Stimulated activated CD4-positive, alpha-beta T cell treated with anti-CD3 and anti-CD28 coated beads, Interleukin-1b, Interleukin-23, amount 100 ng/mL, for 4 hours (primary cell): ENCODE measurements at regions not wholly inside any gene's neighbourhood (a gene's known extent, or its start where the extent isn't known, plus 50 kb on each side); places are given as distances from the start of the nearest gene placed in this dataset.
"Not testable (repeated sequence)": the region's sequence is repeated elsewhere in the genome, so short reads cannot be mapped to it uniquely, and the experiment has no call there.

ENCODE experiments used
- DNase-seq, 2 donors: peaks; one replicate each; pipeline ENCODE4 v3.0.0-alpha.2; 2020; ENCODE audit warnings: low read depth in 2 of 2

GRCh38 chr6:56839533-56840183, 115.2 kb upstream of the BEND6 start:
- DNase-seq, result no peak

- DNase-seq, result no peak
These were observed 115.9 kb upstream of the BEND6 start for GRCh38 chr6:56838965-56839364.

DNA sequence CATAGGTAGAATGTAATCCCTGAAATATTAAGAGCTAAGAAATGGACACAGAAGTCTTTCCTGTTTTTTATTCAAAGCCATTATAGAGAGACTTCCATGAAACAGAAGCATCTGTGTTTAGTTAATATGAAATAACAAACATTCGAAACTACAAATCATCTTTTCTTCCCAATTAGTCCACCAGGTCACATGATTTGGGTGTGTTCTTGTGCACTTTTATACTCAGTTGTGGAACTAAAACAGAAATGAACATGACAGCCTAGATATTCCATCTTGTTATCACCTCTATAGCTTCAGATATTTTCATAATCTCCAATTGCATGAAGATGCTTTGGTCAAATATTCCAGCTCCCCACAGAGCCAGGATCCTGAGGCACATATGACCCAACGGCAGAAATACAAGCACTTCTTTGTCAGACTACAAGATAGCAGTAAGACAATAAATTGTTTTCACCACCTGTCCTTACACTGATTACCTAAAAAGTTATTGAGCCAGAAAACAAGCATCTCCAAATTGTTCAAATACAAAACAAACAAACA, 116.8 kb upstream of the BEND6 start:
- no peak for DNase-seq

GRCh38 chr6:56837322-56837894, 117.5 kb upstream of the BEND6 start:
- DNase-seq, result no peak

DNA sequence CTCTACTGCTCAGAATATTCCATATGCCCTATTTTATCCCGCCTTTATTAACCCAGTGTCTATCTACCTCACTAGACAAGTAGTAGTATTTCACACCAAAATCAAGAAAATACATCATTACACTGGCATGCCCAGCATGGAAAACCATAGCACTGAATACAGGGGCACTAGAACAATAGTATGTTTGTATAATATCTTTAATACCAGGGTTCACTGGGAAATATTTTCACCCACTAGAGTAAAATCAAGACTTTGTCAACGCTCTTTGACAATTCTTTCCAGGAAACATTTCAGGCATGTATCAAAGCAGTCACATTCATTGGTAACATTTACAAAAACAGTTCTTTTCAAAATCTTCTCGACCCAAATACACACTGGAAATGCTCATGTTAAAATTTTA, 119.3 kb upstream of the BEND6 start:
- DNase-seq, result no peak

DNA sequence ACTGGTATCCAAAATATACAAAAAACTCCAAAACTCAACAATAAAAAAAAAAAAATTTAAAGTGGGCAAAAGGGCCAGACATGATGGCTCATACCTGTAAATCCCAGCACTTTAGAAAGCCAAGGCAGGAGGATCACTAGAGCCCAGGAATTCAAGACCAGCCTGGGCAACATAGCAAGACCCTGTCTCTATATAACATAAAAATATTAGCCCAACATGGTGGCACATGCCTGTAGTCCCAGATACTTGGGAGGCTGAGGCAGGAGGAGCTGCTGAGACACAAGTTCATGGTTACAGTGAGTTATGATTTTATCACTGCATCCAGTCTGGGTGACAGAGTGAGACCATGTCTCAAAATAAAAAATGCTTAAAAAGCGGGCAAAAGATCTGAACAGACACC, 121.0 kb upstream of the BEND6 start:
- no peak for DNase-seq

GRCh38 chr6:56833127-56833791, 121.6 kb upstream of the BEND6 start:
- DNase-seq, result no peak

DNA sequence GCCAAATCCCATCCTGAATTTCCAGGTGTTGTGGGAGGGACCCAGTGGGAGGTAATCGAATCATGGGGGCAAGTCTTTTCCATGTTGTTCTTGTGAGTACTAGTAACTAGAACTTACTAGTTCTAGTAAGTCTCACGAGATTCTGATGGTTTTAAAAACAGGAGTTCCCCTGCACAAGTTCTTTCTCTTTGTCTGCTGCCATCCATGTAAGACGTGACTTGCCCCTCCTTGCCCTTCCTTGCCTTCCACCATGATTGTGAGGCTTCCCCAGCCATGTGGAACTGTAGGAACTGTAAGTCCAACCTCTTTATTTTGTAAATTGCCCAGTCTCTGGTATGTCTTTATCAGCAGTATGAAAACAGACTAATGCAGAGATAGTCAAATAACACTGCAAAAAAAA, 122.7 kb upstream of the BEND6 start:
- no peak for DNase-seq

DNA sequence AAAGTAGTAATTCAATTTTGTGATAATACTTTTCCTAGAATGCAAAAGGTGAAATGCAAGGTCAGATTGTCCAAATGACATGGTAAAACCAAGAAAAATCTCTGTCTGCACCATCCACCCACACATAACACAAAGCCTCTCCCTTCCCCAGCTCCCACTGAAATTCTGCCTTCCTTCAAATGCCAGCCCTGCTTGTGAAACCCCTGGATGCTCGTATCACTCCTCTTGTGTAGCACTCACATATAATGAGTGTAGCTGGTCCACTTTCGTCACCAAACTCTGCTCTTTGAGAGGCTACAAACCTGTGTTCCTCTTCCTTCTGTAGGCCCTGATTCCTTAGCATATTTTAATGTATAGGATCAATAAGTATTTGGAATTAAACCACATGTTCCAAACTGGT, 123.6 kb upstream of the BEND6 start:
- DNase-seq, result no peak

GRCh38 chr6:56827908-56828649, 126.8 kb upstream of the BEND6 start:
- no peak for DNase-seq

- not testable (repeated sequence) for DNase-seq
These were observed 130.5 kb upstream of the BEND6 start for GRCh38 chr6:56824431-56824830.

DNA sequence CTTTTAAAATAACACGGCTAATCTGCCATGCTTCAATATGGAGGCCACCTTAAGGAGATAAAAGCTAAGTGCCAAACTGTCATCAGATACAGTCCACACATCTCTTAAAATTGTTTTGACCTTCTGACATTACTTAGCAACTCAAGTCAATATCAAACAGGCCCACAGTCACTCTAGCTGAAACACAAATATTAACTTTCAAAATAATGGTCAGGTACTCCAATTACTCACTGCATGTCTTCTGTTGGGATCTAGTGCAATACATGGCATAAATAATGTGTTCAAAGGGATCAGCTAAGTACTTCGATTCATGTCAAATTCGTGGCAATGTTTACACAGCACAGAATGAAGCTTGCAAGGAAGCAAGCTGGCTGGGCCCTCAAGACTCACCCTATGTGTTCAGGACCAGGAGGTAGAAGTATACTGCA, 133.9 kb upstream of the BEND6 start:
- DNase-seq, result no peak

DNA sequence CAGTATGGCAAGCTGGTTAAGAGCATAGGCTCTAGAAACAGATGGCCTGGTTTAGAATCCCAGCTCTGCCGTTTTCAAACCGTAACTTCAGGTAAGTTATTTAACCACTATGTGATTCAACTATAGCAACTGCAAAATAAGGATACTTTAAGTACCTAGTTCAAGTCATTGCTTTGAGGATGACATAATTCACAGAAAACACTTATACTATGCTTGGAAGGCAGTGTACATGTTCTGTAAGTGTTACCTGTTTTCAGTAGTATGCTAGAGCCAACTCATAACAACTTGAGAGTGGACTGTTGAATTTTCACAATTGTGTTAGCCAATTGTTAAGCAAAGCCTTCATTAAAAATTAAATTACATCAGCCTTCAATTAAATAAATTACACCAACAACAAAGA, 134.8 kb upstream of the BEND6 start:
- DNase-seq, result no peak

DNA sequence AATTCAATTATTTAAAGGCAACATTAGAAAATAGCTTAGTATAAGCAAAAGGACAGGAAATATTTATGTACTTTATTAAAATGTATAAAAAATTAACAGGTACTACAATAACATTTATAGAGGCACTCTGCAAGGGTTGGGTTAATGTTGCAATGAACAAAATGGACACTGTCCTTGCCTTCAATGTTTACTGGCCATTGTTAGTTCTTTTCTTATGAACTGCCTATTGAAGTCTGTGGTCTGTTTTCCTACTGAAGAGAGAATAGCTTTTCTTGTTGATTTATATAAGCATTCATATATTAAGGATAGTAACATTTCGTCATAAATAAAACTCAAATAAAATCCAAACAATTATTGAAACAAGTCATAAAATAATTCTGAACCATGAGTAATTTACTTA, 135.3 kb upstream of the BEND6 start:
- DNase-seq, result no peak

- DNase-seq, result no peak
These were observed 138.5 kb upstream of the BEND6 start for GRCh38 chr6:56816370-56816769.

GRCh38 chr6:56815436-56815835, 139.5 kb upstream of the BEND6 start:
- DNase-seq, result no peak

DNA sequence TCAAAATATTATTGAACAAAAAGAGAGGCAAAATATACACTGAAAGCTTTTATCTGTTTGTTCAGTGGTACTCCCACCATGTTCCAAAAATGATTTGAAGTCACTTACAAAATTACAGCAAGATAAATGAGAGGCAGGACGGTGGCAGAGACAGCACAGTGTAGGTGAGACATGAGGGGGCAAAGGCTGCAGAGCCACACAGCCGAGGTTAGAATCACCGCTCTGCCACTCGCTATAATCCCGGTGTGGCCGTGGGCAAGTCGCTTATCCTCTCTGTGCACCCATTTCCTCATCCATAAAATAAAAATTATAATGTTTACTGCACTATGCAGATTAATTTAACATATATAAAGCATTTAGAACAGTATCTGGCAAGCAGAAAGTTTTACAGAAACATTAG, 140.1 kb upstream of the BEND6 start:
- no peak for DNase-seq

- no peak for DNase-seq
These were observed 140.6 kb upstream of the BEND6 start for GRCh38 chr6:56814308-56814707.

GRCh38 chr6:56812851-56813250, 142.1 kb upstream of the BEND6 start:
- DNase-seq, result not testable (repeated sequence)

DNA sequence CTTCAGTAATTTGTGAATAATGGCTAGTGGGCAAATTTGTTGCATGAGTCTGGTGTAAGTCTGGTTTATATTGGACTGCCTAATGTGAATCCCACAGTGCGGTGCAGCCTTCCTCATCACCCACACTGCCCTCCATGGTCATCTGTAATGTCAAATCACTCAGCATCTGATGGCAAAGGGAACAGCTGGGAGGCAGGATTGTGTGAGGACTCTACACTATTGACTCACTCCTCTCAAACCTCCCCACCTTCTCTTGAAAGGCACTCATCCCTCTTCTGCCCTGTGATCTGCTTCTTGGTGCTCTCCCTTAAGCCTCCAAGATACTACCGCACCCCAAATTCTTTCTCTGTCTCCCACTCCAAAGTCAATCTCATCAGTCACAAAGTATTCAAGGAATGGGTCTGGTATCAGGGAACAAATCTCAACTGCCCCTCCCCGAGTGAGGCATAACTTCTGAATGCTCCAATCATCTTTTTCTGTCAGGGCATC, 146.0 kb upstream of the BEND6 start:
- no peak for DNase-seq

DNA sequence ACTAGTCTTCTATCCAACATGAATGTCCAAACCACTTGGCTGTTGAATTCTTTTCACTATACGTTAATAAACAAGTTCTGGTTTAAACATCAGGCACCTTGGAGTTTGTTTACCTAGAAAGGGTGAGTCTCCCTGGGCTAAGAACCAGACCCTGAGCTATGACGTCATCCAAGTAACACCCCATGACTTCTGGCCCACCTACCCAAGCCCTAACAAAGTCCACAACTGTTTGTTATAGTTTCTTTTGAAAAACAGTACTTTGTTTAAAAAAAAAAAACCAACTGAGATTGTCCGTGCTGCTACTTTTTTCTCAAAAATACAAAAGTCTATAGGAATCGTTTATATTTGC, 146.9 kb upstream of the BEND6 start:
- no peak for DNase-seq

- DNase-seq, result no peak
These were observed 147.4 kb upstream of the BEND6 start for GRCh38 chr6:56807326-56807988.
